A549 (cell line): ENCODE measurements at regions not wholly inside any gene's neighbourhood (a gene's known extent, or its start where the extent isn't known, plus 50 kb on each side); places are given as distances from the start of the nearest gene placed in this dataset.

ENCODE experiments used
- CHD4 ChIP-seq: fragments of 200-600 bp; sonication (generic); IDR thresholded peaks from 2 replicates; pipeline ENCODE4 v1.6.1; 2016; ENCODE audit warnings: antibody characterized with exemption, mild to moderate bottlenecking, borderline replicate concordance
- CTCF ChIP-seq: fragments of >200 bp; sonication (Bioruptor Twin); formaldehyde crosslinking; IDR thresholded peaks from 3 replicates; pipeline ENCODE4 v1.5.1; 2016
- ELK1 ChIP-seq: fragments of 150-350 bp; IDR thresholded peaks from 2 replicates; pipeline ENCODE4 v1.6.1; 2014; ENCODE audit warnings: low read depth, mild to moderate bottlenecking, low read length
- EP300 ChIP-seq, 2 experiments: fragments of >200 bp; sonication (Bioruptor Twin); formaldehyde crosslinking; IDR thresholded peaks; 2 replicates in 1 of 2; 3 replicates in 1 of 2; pipeline ENCODE4 v1.6.1; 2016 to 2017
- FOSL2 ChIP-seq, 2 experiments: fragments of 450-650 bp in 1 of 2; fragments of >200 bp in 1 of 2; sonication (Bioruptor Twin) in 1 of 2; formaldehyde crosslinking; IDR thresholded peaks; 2 replicates each; pipeline versions ENCODE4 v1.5.0 to v1.6.1; 2016 to 2020; ENCODE audit warnings: mild to moderate bottlenecking in 1 of 2, moderate library complexity in 1 of 2
- JUNB ChIP-seq: fragments of >200 bp; sonication (Bioruptor Twin); formaldehyde crosslinking; IDR thresholded peaks from 2 replicates; pipeline ENCODE4 v1.6.1; 2016
- POLR2A ChIP-seq: IDR thresholded peaks from 2 replicates; pipeline ENCODE4 v1.6.1; 2012; ENCODE audit warnings: mild to moderate bottlenecking, low read length
- RFX5 ChIP-seq: fragments of 450-650 bp; IDR thresholded peaks from 2 replicates; pipeline ENCODE4 v1.7.1; 2014; ENCODE audit warnings: antibody characterized with exemption, mild to moderate bottlenecking, moderate library complexity
- TP53 ChIP-seq: fragments of 250-450 bp; sonication (Bioruptor Pico); IDR thresholded peaks from 2 replicates; pipeline ENCODE4 v1.5.0; 2021; ENCODE audit warnings: mild to moderate bottlenecking, moderate library complexity
- ZFP36 ChIP-seq: fragments of 450-650 bp; IDR thresholded peaks from 2 replicates; pipeline ENCODE4 v1.6.1; 2014; ENCODE audit warnings: borderline replicate concordance; ENCODE audit not compliant: partially characterized antibody

GRCh38 chrX:39470588-39471407 lies 627.0 kb downstream of the BCOR start:
- TF ChIP-seq FOSL2 (IDR thresholded peaks at IDR 0.05) (no peak), FOSL2 (CRISPR knock-in tag; IDR thresholded peaks at IDR 0.05) (no peak), JUNB (no peak), CTCF (no peak), CHD4 (no peak), POLR2A (no peak), ZFP36 (no peak), RFX5 (no peak), EP300 (IDR thresholded peaks at IDR 0.05) (no peak), TP53 (CRISPR knock-in tag) (no peak), ELK1 (no peak)
